ENCODE measurements at regions not wholly inside any gene's neighbourhood (a gene's known extent, or its start where the extent isn't known, plus 50 kb on each side); places are given as distances from the start of the nearest gene placed in this dataset.

DNA sequence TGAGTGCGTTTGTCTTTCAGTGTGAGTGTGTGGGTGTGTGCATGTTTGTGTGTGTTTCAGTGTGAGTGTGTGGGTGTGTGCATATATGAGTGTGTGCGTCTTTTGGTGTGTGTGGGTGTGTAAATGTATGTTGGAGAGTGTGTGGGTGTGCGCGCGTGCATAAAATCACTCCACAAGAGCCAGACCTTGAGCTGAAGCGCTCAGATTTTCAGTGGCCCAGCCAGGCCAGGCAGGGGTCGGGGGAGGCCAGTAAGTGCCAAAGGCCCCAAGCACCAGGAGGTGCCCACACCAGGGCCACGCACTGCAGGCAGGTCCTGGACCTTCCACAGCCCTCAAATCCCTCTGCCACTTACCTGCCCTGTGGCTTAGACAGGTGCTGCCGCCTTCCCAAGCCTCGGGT lies 184.0 kb downstream of the SOX9 start:
- TF ChIP-seq POLR2AphosphoS5 (IDR thresholded peaks at IDR 0.05; ENCODE audit: insufficient read depth, low read depth, low read length) (no peak), POLR2A (IDR thresholded peaks at IDR 0.05; ENCODE audit: low read depth, low read length) (no peak), EZH2 (IDR thresholded peaks at IDR 0.05; ENCODE audit: borderline replicate concordance, low read depth, low read length, severe bottlenecking) (no peak), MYC (IDR thresholded peaks at IDR 0.05; ENCODE audit: low read depth, low read length) (no peak), FOS (IDR thresholded peaks at IDR 0.05; ENCODE audit: borderline replicate concordance, insufficient read depth, low read length) (no peak)
- TF ChIP-seq, protein P1, sequence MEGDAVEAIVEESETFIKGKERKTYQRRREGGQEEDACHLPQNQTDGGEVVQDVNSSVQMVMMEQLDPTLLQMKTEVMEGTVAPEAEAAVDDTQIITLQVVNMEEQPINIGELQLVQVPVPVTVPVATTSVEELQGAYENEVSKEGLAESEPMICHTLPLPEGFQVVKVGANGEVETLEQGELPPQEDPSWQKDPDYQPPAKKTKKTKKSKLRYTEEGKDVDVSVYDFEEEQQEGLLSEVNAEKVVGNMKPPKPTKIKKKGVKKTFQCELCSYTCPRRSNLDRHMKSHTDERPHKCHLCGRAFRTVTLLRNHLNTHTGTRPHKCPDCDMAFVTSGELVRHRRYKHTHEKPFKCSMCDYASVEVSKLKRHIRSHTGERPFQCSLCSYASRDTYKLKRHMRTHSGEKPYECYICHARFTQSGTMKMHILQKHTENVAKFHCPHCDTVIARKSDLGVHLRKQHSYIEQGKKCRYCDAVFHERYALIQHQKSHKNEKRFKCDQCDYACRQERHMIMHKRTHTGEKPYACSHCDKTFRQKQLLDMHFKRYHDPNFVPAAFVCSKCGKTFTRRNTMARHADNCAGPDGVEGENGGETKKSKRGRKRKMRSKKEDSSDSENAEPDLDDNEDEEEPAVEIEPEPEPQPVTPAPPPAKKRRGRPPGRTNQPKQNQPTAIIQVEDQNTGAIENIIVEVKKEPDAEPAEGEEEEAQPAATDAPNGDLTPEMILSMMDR (IDR thresholded peaks at IDR 0.05; ENCODE audit: extremely low read depth in 1 of 2, insufficient read depth in 1 of 2, low read depth in 1 of 2, low read length in 2 of 2) = no peak
